Lung (tissue), 11 donors: ENCODE measurements at regions not wholly inside any gene's neighbourhood (a gene's known extent, or its start where the extent isn't known, plus 50 kb on each side); places are given as distances from the start of the nearest gene placed in this dataset.

Experiments
- ATAC-seq: fragments of 200-7000 bp; cut with Tn5 transposase; one replicate; pipeline ENCODE4 v1.9.1; 2020; ENCODE audit warnings: moderate number of reproducible peaks; ENCODE audit not compliant: insufficient read depth, low FRiP score
- DNase-seq, 3 donors: peaks; one replicate each; pipeline ENCODE4 v3.0.0-alpha.2; 2013 to 2017
- H3K27ac ChIP-seq, 2 donors: one replicate each; pipeline ENCODE4 v1.5.1; 2013; ENCODE audit warnings: mild to moderate bottlenecking in 2 of 2, moderate library complexity in 2 of 2, control low read depth in 1 of 2, inconsistent platforms in 1 of 2, low read depth in 1 of 2, low read length in 1 of 2
- H3K27me3 ChIP-seq, 3 donors: one replicate each; pipeline ENCODE4 v1.5.1; 2013; ENCODE audit warnings: low read length in 2 of 3; ENCODE audit not compliant: control insufficient read depth in 3 of 3, insufficient read depth in 3 of 3
- H3K36me3 ChIP-seq, 4 donors: one replicate each; pipeline ENCODE4 v1.5.1; 2013; ENCODE audit warnings: low read length in 4 of 4, mild to moderate bottlenecking in 1 of 4, moderate library complexity in 1 of 4; ENCODE audit not compliant: control insufficient read depth in 4 of 4, insufficient read depth in 4 of 4
- H3K4me1 ChIP-seq, 5 donors: one replicate each; pipeline ENCODE4 v1.5.1; 2013; ENCODE audit warnings: low read length in 5 of 5, mild to moderate bottlenecking in 2 of 5, moderate library complexity in 1 of 5; ENCODE audit not compliant: control insufficient read depth in 5 of 5, insufficient read depth in 5 of 5
- H3K4me3 ChIP-seq: one replicate; pipeline ENCODE4 v1.5.1; 2013; ENCODE audit warnings: mild to moderate bottlenecking, control low read depth, moderate library complexity
- H3K9ac ChIP-seq, 2 donors: one replicate each; pipeline ENCODE4 v1.5.1; 2013; ENCODE audit warnings: low read length in 2 of 2, control low read depth in 1 of 2; ENCODE audit not compliant: insufficient read depth in 1 of 2
- H3K9me3 ChIP-seq, 4 donors: one replicate each; pipeline ENCODE4 v1.5.1; 2013; ENCODE audit warnings: low read length in 3 of 4, mild to moderate bottlenecking in 1 of 4, moderate library complexity in 1 of 4; ENCODE audit not compliant: control insufficient read depth in 4 of 4, insufficient read depth in 3 of 4
- CTCF ChIP-seq: IDR thresholded peaks from 2 replicates; pipeline ENCODE4 v1.5.1; 2012; ENCODE audit warnings: mild to moderate bottlenecking; ENCODE audit errors: control extremely low read depth, extremely low read depth
- WGBS, 2 donors: extraction: QIAGEN DNeasy Blood & Tissue Kit; methylation state at CpG; one replicate each; pipeline ENCODE4 v1.1.7; 2013; 5-methylcytosine and 5-hydroxymethylcytosine counted together
- donor health status: control.
- donor health status: control.
- donor health status: Bipolar disorder and iron deficiency.
- donor health status: healthy.
- donor health status: DM: yes; HTN: yes; CAD: no.

GRCh38 chr9:78114581-78114980 lies 83.0 kb upstream of the GNAQ start:
- Histone ChIP-seq H3K9ac (no peak overlapping the region), H3K36me3 (no peaks in the 10 kb centered on the region), H3K4me3 (no peak overlapping the region), H3K9me3 (no peaks in the 10 kb centered on the region), H3K27me3 (no peaks in the 10 kb centered on the region), H3K4me1 (peaks cover 0 to 2% (median 0%) of the 10 kb centered on the region in 5 donors), H3K27ac (no peak overlapping the region)
- DNase-seq (no peak), ATAC-seq (no peak)
- 69 to 82% methylated on average over 4 of the region's 4 CpGs for WGBS, 2 donors
- no peak for TF ChIP-seq CTCF

GRCh38 chr9:78112406-78112805 lies 80.8 kb upstream of the GNAQ start:
- DNase-seq (no peak), ATAC-seq (no peak)
- no peaks in the 10 kb centered on the region for H3K27me3 ChIP-seq
- H3K27ac ChIP-seq: no peak overlapping the region
- no peaks in the 10 kb centered on the region for H3K36me3 ChIP-seq
- TF ChIP-seq CTCF: no peak
- no peaks in the 10 kb centered on the region for H3K9me3 ChIP-seq
- no peaks in the 10 kb centered on the region for H3K4me1 ChIP-seq
- H3K9ac ChIP-seq: no peak overlapping the region
- WGBS, 2 donors: 76 to 80% methylated on average over 3 of the region's 3 CpGs
- H3K4me3 ChIP-seq: no peak overlapping the region

- ATAC-seq: no peak
These were observed 80.4 kb upstream of the GNAQ start for GRCh38 chr9:78112004-78112403.

More at GRCh38 chr9:78112004-78112403, 80.4 kb upstream of the GNAQ start:
- TF ChIP-seq CTCF: no peak
- Histone ChIP-seq H3K36me3 (no peaks in the 10 kb centered on the region), H3K27me3 (no peaks in the 10 kb centered on the region), H3K4me1 (no peaks in the 10 kb centered on the region), H3K9me3 (no peaks in the 10 kb centered on the region), H3K9ac (no peak overlapping the region), H3K4me3 (no peak overlapping the region), H3K27ac (no peak overlapping the region)
- 71 to 89% methylated on average over 3 of the region's 3 CpGs for WGBS, 2 donors
- DNase-seq: no peak
